DMS 273 (cell line): ENCODE measurements at regions not wholly inside any gene's neighbourhood (a gene's known extent, or its start where the extent isn't known, plus 50 kb on each side); places are given as distances from the start of the nearest gene placed in this dataset.
"Not testable (repeated sequence)": the region's sequence is repeated elsewhere in the genome, so short reads cannot be mapped to it uniquely, and the experiment has no call there.

ENCODE experiments used
- DNase-seq: peaks from one replicate; lab custom pipeline; 2025; ENCODE audit not compliant: unreplicated experiment; lab: John Stamatoyannopoulos, UW

DNA sequence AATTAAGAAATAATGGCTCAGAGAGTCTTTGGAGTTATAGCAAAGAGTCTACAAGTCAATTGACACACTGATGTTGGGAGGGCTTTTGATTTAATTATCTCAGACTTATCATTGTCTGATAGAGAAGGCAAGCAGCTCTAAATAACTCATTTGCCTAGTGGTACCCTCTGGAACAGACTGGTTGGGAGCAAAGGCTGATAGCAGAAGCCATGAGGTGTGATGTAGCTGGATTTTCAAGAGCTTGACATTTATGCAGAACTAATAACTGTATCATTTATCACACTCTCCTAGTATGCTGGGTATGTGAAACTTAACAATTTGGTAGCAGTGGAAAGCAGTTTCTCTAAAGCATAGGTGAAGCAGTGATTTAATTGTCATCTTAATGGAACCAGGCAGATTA lies 380.6 kb downstream of the TENT5A start:
- no peak for DNase-seq

DNA sequence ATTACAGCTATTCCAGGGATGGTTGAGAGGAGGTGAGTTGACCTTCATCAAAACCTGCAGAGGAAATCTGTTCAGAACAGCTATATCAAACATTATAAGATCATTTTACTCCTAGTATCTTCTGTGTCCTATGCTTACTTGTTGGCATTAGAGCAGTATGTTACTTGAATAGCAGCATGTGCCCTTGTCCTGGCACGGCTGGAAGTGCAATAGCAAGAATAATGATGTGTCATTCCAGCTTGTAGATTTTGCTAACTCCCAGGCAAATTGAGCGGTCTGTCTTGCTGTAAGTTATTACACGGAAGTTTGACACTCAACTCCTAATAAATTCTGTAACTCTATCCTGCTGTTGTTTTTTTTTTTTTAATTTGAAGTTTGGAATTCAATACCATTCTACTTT lies 385.5 kb downstream of the TENT5A start:
- DNase-seq = no peak

DNA sequence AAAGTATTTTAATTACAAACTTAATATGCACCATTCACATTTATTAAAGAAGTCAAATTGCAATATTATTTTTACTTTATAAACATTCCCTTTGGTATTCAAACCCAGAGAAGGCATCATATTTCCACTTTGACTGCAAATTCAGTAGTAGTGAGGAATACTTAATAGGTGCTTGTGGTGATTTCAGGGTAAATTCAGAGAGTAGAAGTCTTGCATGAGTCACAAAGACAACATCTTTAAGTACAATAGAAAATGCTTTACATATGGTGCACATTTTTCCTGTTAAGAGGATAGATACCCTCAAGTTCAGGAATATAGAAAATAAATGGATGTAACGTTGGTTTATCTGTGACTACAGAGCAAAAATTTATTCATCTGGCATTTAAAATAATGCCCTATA lies 390.2 kb downstream of the TENT5A start:
- DNase-seq = no peak

DNA sequence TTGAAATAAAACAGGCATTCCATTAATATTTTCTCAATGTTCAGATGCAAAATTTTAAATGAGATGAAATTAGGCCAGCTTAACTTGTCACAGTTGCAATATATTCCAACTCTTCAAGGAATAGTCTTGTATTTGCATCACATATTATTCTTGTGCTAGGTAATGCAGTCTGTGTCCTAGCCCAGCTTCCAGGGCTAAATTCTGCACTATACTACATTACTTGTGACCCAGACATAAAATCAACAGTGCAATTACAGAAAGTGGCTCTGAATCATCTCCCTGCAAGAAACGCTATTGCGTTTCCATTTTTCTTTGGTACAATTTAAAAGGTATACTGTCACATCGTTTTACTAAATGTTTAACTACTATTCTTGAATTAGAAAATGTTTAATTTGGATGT lies 399.2 kb downstream of the TENT5A start:
- DNase-seq = no peak

DNA sequence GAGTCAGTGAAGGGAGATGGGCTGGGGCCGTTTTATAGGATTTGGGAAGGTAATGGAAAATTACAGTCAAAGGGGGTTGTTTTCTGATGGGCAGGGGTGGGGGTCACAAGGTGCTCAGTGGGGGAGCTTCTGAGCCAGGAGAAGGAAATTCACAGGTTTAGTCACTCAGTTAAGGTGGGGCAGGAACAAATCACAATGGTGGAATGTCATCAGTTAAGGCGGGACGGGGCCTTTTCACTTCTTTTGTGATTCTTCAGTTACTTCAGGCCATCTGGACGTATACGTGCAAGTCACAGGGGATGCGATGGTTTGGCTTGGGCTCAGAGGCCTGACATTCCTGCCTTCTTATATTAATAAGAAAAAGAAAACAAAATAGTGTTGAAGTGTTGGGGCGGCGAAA lies 408.5 kb downstream of the TENT5A start:
- DNase-seq = not testable (repeated sequence)

DNA sequence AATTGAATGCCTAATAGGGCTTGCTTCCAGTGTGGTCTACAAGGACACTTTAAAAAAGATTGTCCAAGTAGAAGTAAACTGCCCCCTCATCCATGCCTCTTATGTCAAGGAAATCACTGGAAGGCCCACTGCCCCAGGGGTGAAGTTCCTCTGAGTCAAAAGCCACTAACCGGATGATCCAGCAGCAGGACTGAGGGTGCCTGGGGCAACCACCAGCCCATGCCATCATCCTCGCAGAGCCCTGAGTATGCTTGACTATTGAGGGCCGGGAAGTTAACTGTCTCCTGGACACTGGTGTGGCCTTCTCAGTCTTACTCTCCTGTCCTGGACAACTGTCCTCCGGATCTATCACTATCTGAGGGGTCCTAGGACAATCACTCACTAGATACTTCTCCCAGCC lies 411.5 kb downstream of the TENT5A start:
- no peak for DNase-seq

DNA sequence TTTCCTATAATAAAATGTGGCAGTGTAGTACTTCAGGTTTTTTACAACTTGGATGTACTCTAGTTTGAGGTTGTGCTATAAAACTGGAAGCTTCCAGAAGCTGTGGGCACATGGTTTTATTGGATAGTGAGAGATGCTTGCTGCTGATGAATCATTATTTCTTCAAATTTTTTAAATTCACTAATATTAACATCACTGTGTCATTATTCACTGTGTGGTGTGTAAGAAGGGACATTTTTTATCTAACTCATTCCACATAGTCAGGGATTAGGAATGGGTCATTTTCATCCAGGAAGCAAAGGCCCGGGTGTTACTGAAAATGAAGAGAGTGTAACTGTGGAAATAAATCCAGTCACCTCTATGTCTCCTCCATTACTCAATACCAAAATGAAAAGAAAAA lies 421.0 kb downstream of the TENT5A start:
- DNase-seq = no peak

DNA sequence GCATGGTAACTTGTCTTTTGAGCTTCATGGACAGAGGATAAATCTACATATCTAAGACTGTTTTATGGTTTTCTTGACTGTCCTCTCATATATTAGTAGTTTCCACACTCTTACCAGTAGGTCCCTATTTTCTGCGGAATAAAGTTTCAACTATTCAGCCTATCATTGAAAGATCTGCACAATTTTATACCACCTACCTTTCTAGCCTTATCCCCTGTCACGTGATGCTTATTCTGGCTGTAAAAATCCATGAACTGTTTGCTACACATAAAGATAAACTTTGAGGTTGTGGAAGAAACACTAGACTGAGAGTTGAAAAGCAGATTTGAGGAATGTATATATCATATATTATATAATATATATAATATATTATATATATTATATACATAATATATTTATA lies 423.8 kb downstream of the TENT5A start:
- no peak for DNase-seq

DNA sequence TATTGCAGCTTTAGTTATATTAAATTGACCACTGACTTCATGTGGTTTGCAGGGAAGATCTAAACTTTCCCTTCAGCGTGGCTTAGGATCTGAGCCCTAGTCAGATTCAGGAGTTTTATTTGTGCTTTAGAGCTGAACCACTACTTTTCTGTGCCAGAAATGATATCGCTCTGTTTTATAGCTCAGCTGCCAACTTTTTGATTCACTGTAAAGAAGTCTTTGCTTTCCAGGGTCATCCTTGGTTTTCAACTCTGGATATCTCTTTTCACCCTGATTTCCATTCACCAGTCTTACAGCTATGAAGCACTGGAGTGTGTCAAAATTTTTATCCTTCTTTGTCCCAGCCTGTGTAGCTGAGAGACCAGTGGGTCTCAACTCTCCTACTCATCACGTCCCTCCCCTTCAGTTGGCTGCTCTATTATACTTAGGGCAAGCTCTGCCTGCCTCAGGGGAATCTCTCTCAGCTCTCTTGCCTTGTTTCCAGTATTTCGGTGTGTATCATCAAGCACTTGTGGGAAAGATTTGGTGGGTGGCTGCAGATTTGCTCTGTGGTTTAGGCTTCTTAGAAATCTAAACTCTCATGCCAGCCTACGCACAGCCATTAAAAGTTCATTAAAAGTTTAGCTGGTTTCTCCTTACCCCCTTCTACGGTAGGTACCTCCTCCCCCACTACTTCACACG lies 425.5 kb downstream of the TENT5A start:
- no peak for DNase-seq

DNA sequence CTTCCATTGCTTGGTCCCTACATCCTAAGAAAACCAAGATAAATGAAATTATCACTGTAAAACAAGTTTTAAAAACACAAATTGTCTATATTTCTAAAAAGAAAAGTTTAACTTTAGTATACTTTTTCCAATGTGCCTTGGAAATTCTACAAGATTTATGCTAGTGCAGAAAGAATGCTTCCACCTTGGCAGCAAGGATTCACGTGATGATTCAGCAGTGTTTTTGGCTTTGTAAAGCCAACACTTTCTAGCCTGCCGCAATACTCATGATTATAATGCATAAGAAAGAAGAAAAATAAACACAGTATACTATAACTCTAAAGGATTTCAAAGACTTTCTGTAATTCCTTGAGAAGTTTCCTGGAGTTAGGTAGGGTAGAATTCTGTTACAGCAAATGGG lies 442.7 kb downstream of the TENT5A start:
- no peak for DNase-seq

DNA sequence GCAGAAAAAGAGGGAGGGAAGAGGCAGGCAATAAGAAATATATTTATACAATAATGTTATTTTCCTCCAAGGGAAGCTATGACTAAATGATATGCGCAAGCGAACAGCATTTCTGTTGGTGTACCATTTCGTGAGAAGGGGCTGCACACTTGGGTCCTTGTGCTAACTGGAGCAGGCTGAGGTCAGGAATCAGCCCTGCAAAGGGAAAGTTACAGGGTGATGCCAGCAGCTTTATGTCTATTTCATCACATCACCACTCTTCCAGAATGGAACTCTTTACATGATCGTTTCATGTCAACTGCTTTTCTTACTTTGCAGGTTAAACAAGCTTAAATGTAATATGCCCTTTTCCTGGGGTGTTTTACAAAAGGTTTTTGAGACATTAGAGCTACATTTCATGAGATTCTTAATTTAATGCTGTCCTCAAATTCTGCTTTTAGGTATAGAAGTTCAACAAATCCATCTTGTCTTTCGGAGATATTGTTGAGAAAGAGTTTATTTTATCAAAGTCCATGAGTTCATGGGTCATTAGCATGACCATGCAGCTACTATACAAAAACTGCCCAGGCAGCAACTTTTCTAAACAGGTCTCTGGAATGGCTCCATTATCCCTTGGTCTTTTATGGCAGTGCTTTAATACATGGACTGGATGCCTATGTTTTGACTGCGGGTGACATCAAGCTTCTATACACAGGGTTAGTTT lies 443.8 kb downstream of the TENT5A start:
- DNase-seq = no peak

DNA sequence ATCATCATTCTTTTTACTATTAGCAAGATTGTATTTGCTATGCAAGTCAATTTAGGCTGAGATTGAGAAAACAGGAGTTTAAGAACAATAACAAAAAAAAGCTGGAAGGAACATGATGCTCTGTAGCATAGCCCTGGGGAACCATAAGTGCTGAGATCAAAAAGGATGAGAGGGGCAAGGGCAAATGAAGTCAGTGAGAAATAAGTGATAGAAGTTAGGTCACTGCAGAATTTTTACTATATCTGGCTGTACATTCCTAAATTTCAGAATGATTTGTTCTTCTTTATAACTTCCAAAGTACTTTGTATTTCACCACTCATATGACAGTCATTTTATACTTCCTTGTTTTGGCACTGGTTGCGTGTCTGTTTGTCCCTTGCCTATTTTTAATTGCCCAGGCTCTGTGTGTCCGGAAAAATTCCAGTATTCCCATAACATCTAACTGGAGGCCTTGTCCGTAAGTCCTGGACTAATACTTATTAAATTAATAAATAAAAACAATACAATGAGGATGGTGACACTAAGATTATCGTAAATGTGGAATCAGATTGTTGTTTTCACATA lies 444.7 kb downstream of the TENT5A start:
- no peak for DNase-seq

DNA sequence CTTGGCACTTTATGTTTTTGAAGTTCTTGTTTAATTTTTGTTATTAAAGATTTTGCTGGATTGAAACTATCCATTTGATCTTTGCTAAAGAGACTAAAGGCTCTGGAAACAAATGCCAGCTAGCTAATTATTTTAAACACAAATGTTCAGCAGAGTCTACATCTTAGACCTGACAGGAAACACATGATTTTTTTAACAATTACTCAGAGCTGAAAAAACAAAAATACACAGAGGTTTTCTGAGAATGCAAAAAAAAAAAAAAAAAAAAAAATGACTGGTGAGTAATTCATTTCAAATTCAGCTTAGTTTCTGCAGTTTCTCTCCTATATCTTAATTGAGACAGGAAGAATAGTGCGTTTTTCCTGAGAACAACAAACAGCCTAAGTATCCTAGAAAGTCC lies 448.0 kb downstream of the TENT5A start:
- DNase-seq = no peak

DNA sequence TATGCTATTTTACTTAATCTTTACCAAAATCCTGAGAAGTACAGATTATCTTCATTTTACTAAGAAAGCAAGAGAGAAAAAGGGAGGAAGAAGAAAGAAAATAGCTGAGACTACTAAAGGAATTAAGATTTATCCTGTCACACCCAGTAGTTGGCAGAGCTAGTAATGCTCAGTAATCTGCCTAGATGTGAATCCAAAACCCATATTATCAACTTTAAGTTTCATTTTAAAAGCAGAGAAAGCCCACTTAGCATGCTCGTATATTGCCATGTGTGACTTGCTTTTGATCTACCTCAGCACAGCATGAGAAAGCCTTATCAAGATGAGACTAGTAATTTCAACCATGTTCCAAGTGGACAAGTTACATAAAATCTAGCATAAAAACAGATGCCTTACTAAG lies 451.5 kb downstream of the TENT5A start:
- DNase-seq = no peak

DNA sequence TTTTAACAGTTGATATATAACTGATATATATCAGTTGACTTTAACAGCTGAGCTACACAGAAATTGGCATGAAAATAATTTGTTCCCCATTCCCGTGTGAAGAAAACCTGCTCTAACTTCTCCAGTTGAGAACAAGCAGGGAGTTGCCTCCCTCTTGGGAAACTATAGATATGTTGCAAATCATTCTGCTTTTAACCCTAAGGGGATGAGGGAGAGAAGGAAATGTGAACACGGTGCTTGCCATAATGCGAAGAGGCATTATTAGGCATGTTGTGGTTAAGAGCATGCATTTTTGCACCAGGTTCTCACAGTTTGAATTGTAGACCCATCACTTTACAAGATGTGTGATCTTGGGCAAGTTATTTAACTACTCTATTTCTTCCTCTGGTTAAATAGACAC lies 453.7 kb downstream of the TENT5A start:
- no peak for DNase-seq

DNA sequence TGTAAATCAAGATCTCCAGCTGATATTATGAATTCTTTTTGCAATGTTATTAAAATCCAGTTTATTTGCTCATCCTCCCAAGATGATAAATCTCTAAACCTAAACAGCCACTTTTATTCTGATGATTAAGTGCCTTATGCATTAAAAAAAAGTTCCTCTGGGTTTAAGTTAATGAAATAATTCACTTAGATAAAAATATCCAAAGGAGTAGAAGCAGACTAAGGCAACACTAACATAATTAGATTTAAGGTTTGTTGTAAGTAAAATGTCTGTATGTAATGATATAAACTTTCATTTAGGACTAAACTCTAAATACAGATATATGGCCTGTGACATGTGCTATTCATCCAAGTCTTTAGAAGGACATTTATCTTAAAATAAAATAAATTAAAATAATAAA lies 457.2 kb downstream of the TENT5A start:
- no peak for DNase-seq

DNA sequence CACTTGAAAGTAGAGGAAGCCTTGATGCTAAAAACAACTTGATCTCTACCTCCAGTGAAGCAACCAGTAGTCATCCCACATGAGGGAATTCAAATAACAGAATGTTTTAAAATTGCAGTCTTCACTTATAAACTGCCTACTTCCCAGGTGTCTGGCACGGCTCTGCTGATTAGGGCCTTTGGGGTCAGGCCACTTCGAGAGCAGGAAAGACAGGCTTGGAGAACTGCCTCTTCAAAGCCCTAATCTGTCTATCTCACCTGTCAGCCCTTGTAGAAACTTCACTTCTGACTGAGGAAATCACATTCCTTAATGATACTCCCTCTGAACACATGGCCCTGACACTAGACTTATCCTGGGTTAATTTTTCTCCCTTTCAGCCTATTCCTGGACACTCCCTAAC lies 458.6 kb downstream of the TENT5A start:
- no peak for DNase-seq

DNA sequence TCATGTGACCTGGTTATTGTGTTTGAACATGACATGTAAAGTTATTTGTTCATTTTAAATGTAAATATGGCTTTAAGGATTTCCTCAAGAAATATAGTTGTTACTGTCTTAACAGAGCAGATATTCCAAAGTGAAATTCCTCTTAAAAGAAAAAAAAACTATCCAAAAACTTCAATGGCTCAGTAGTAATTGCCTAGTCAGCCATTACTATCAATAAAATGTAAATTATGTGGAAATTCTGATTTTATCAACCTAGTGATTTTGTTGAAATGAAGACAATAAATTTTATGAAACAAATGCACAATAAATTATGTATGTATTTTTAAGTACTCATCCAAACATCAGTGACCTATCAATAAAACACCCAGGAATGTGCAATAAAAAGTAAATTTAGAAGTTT lies 463.3 kb downstream of the TENT5A start:
- DNase-seq = no peak

DNA sequence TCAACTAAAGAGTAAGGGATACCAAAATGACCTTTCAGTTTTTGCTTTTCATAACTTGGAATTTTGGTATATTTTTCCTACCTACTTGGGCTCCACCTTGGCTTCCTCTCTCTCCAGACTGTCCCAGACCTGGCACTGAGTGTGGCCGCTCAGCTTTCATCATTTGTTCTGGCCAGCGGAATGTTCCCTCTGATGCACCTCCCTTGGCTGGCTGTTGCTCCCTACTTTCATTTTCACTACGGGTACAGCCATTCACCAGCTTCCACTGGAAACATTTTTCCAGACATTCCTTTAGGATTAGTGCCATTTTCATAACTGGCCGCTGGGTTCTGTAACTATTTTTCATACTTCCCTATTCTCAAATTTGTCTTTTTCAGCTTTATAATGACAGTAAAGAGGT lies 487.4 kb downstream of the TENT5A start:
- no peak for DNase-seq

DNA sequence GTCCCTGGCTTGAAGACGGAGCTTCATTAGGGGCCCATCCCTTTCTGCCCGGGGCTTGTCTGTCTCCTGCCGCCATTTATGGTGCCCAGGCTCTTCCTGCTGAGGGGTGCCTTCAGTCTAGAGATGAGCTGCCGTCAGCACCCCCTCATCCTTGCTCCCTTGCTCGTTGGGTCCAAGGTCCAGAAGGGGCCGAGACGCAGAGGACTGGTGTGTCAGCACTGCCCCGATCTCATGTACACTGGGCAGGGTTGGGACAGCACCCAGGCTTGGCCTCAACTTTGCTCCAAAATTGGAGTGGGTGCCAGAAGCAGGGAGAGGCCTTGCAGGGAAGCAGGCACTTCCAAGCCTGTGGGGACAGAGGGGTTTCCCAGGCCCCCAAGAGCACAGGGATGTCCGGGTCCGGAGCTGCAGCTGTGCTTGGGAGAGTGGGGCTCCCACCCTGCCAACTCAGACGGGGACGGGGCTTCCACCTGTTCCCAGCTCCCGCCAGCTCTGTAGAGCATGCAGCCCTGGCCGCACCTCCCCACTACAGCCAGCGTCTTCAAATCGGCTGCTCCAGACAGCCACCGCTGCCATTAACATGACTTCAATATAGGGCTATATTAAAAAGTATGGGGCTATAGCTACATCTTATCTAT lies 488.8 kb downstream of the TENT5A start:
- no peak for DNase-seq

DNA sequence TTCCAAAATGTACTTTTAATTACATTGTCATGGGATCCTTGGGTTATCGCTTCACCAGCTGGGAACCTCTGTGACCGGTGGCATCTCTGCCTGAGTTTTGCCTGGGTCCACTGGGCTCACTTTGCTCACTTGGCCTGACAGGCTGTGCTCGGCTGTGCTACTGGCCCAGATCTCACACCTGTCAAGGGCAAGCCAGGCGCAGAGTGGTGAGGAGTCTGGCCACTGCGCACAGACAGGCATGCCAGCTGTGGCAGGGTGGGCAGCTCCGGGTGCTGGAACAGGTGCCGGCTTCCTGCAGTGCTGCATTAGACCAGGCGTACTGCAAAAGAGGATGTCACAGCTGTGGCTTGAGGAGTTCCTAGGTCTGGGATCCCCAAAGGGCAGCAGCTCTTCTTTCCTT lies 489.8 kb downstream of the TENT5A start:
- no peak for DNase-seq

DNA sequence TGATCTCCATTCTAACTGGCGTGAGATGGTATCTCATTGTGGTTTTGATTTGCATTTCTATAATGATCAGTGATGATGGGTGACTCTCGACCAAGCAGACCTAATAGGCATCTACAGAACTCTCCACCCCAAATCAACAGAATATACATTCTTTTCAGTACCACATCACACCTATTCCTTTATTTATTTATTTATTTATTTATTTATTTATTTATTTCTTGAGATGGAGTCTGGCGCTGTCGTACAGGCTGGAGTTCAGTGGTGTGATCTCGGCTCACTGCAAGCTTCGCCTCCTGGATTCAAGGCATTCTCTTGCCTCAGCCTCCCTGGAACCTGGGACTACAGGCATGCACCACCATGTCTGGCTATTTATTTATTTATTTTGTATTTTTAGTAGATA lies 496.3 kb downstream of the TENT5A start:
- DNase-seq = not testable (repeated sequence)
